ENCODE measurements at regions not wholly inside any gene's neighbourhood (a gene's known extent, or its start where the extent isn't known, plus 50 kb on each side); places are given as distances from the start of the nearest gene placed in this dataset.

GRCh38 chr10:128578766-128579165 lies 452.5 kb upstream of the MKI67 start:
- no TSS peak for BruUV-seq (replicated peaks)
- Histone ChIP-seq H3K9me3 (replicated peaks; ENCODE audit: control insufficient read depth, insufficient read depth, low read length) (no peaks in the 10 kb centered on the region), H3K79me2 (ENCODE audit: control insufficient read depth, insufficient read depth, low read length) (no peaks in the 10 kb centered on the region), H4K20me1 (replicated peaks; ENCODE audit: control insufficient read depth, extremely low read depth, insufficient read depth, low read length) (no peaks in the 10 kb centered on the region), H3K36me3 (ENCODE audit: control insufficient read depth in 2 of 2, extremely low read depth in 1 of 2, insufficient read depth in 2 of 2, low read length in 2 of 2) (no peaks in the 10 kb centered on the region), H3K9ac (replicated peaks; ENCODE audit: extremely low read depth, insufficient read depth, low read length) (no peak overlapping the region), H3K27ac (ENCODE audit: insufficient read depth, low read depth, low read length) (no peak overlapping the region), H3K9me1 (replicated peaks; ENCODE audit: control insufficient read depth, extremely low read depth, insufficient read depth, low read length) (no peaks in the 10 kb centered on the region), H3K27me3 (ENCODE audit: control insufficient read depth in 2 of 2, insufficient read depth in 2 of 2, low read length in 2 of 2) (no peaks in the 10 kb centered on the region), H3K4me3 (replicated peaks in 1 of 3; ENCODE audit: insufficient read depth in 1 of 3, low read depth in 1 of 3, low read length in 3 of 3) (no peak overlapping the region), H3K4me2 (ENCODE audit: insufficient read depth, low read length) (no peak overlapping the region), H3K4me1 (ENCODE audit: control insufficient read depth, extremely low read depth, insufficient read depth, low read length) (no peaks in the 10 kb centered on the region), H2AFZ (ENCODE audit: low read depth, low read length) (no peak overlapping the region)
- ChIA-PET CTCF (no interaction called here), POLR2A (no interaction called here)
- DNase-seq (ENCODE audit: low read depth, low spot score) (no peak), FAIRE-seq (no peak)
- dilution Hi-C loops (cut with MboI; ENCODE audit: extremely low pct_ligation_motif_present, low sequenced_read_pairs) (no loop called here), intact Hi-C loops (cut with micrococcal nuclease) (no loop called here)
- TF ChIP-seq JUN (IDR thresholded peaks at IDR 0.05; ENCODE audit: borderline replicate concordance, insufficient read depth, insufficient read length, low read depth) (no peak), POLR2AphosphoS5 (IDR thresholded peaks at IDR 0.05; ENCODE audit: insufficient read depth, low read depth, low read length) (no peak), GATA2 (IDR thresholded peaks at IDR 0.05; ENCODE audit: insufficient read depth, insufficient read length, low read depth, low read length) (no peak), FOS (IDR thresholded peaks at IDR 0.05; ENCODE audit: borderline replicate concordance, insufficient read depth, low read length) (no peak), EZH2 (IDR thresholded peaks at IDR 0.05; ENCODE audit: borderline replicate concordance, low read depth, low read length, severe bottlenecking) (no peak), MAX (IDR thresholded peaks at IDR 0.05; ENCODE audit: insufficient read depth, insufficient read length) (no peak), CTCF (IDR thresholded peaks at IDR 0.05; ENCODE audit: extremely low read depth in 1 of 2, insufficient read depth in 1 of 2, low read depth in 1 of 2, low read length in 2 of 2) (no peak), POLR2A (IDR thresholded peaks at IDR 0.05; ENCODE audit: low read depth, low read length) (no peak), MYC (IDR thresholded peaks at IDR 0.05; ENCODE audit: low read depth, low read length) (no peak)
